GM12874 (cell line): ENCODE measurements at regions not wholly inside any gene's neighbourhood (a gene's known extent, or its start where the extent isn't known, plus 50 kb on each side); places are given as distances from the start of the nearest gene placed in this dataset.

Experiments
- CTCF ChIP-seq: IDR thresholded peaks from 2 replicates; pipeline ENCODE4 v1.5.1; 2011; ENCODE audit warnings: low read depth, mild to moderate bottlenecking, control low read depth, low read length, moderate library complexity; ENCODE audit not compliant: insufficient read depth

DNA sequence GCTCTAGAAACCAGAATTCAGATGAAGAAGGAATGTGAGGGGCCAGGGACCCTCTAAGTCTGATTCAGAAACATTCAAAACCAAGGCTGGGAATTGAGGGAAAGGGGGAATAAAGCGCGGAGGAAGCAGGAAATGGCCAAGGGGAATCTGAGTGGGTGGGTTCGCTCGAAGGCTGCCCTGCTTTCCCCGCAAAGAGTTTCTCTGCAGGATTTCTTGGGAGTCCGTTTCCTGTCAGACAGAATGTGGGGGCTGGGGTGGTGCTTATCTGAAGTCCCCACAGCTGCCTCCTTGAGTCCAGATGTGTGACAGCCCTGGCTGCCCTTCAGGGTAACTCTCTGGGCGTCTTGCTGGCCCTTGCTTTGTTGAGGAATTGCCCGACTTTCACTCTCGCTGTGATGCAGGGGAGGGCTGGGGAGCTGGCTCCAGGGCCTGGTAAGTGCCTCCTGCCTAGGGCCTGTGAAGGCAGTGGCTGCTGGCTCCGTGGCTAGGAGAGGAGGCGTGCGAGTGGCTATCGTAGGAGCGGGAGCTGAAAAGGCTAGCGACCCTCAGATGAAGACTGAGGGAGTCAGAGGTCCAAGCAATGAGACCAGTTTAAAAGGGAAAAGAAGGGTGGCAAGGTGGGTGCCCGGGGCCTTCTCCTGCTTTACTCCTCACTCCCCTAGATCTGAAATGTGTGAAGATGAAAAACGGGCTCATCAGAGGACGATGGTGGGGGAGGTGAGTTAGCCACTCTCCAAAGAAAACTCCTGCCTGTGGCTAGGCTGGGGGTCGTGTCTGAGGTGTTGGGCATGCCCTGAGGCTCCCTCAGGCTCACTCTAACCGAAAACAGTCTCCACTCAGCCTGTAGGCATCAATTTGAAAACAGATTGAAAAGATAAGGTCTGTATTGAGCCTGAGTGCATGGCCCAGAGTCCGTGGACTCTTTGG, 143.9 kb upstream of the UMPS start:
- TF ChIP-seq CTCF: no peak

DNA sequence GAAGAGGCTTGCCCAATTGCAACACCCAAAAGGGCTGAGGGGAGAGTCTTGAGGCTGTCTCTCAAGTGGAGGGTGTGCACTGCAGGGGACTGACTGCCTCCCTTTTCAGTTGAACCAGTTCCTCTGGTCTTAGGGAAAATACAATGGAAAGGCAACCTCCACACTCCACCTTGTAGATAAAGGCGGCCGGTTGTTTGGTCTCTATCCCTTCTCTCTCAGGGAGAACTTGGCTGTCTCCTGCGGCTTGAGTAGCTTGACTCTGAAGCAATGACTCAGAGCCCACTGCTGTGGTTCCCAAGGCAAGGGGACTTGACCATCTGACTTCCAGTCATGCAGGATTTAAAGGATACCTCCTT, 143.2 kb upstream of the UMPS start:
- no peak for TF ChIP-seq CTCF

DNA sequence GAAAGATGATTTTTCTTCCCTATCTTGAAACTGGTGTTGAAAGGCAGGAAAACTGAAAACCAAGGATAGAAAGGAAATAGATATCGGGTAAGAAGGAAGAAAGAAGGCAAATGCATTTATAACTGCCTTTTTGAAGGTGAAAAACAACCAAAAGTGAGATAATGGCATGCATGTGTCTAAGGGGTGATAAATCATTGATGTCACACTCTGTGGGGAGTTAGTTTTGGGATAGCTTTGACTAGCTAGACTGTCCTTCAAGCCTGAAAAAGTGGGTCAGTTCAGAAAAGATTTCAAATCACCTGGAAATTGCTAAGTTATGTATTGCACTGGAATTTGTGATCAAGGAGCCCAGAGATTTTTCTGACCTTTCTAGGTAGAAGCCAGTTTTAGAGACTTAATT, 142.2 kb upstream of the UMPS start:
- no peak for TF ChIP-seq CTCF

DNA sequence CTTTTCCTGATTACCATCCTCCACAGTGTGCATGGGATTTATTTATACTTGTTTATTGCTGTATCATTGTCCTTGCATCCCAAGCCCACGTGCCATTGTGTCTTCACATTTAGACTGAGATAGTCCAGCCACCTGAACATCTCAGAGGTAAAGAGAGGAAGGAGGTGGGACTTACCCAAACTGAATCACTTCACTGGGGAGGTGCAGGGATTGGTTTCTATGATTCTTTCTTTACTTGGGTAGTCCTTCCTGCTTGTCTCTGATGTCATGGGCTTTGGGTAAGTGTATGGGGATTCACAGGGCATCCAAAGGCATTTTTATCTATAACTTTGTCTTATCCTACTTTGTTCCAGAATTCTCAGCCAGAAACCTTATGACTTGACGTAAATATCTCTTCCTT, 141.5 kb upstream of the UMPS start:
- no peak for TF ChIP-seq CTCF

DNA sequence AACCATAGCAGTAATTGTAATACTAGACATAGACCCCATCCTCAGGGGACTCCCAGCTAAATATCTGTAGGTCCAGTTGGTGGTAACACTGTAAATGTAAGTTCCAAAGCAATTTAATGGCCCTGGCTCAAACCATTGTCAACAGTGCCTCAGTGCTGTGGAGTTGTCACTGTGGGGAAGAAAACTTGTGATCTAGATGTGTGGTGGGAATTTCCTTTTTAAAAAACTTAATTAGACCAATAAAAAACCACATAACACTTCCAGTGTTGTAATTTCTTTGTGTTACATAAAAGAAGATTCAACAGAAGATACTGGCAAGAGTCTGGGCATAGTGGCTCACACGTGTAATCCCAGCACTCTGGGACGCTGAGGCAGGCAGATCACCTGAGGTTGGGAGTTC, 138.6 kb upstream of the UMPS start:
- TF ChIP-seq CTCF: no peak

DNA sequence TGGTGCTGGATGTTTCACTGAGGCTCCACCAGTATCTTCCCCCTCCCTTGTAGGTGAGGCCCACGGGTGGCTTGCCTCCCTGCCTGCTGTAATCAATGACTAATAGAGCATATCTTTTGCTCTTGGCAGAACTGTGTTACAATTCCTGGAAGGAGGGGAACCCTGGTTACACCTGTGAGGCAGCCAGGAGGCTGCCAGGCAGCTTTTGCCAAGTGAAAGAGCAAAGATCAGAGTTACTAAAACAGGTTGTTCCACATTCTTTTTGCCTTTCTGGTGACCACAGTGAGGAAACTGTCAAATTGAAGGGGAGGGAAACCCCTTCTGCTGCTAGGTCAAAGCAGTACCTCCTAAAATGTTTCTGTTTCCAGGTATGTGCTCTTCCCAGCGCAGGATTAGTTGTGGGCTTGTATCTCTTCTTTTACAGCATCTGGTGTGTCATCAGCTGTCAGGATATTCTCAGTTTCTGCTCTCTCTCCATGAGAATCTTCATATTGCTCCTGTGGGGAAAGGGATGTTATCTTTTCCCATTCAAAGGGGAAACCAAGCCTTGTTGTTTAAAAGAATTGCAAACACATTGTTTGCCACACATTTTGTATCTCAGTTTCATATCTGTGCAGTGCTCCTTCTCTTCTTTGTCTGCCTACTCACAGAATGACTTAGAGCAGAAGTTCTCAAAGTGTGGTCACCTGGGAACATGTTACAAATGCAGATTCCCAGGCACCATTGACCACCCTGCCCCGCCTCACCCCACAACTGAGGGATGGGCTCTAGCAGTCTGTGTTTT, 137.4 kb upstream of the UMPS start:
- no peak for TF ChIP-seq CTCF

DNA sequence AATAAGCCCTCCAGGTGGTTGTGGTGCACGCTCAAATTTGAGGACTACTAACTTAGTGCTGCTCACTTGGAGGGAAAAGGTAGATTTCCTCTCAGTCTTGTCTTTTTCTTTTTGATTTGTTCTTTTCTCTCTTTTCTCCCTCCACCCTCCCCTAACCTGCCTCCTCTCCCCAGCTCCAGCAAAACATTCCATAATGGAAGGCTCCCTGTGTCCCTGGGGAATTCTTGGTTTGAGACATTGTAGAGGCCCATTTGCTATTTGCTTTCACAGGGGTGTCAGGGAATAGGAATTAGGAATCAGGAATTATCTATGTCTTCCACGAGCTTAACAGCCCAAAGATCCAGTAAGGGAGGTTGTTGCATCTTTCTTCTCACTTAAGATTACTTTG, 136.8 kb upstream of the UMPS start:
- TF ChIP-seq CTCF: no peak
